IPS-15b (cell line): ENCODE measurements at regions not wholly inside any gene's neighbourhood (a gene's known extent, or its start where the extent isn't known, plus 50 kb on each side); places are given as distances from the start of the nearest gene placed in this dataset.

Source experiments
- H3K27me3 ChIP-seq: one replicate; pipeline ENCODE4 v1.6.1; 2013; ENCODE audit warnings: low read length; ENCODE audit not compliant: control insufficient read depth, insufficient read depth
- H3K36me3 ChIP-seq: one replicate; pipeline ENCODE4 v1.6.1; 2013; ENCODE audit warnings: low read length; ENCODE audit not compliant: control insufficient read depth, insufficient read depth
- H3K4me1 ChIP-seq: one replicate; pipeline ENCODE4 v1.6.1; 2013; ENCODE audit warnings: mild to moderate bottlenecking, low read length; ENCODE audit not compliant: control insufficient read depth, insufficient read depth
- H3K4me3 ChIP-seq: one replicate; pipeline ENCODE4 v1.5.1; 2013; ENCODE audit warnings: low read depth, low read length
- H3K9ac ChIP-seq: one replicate; pipeline ENCODE4 v1.6.1; 2013; ENCODE audit warnings: low read depth, mild to moderate bottlenecking, low read length
- H3K9me3 ChIP-seq: one replicate; pipeline ENCODE4 v1.6.1; 2013; ENCODE audit warnings: mild to moderate bottlenecking, low read length; ENCODE audit not compliant: control insufficient read depth, insufficient read depth

DNA sequence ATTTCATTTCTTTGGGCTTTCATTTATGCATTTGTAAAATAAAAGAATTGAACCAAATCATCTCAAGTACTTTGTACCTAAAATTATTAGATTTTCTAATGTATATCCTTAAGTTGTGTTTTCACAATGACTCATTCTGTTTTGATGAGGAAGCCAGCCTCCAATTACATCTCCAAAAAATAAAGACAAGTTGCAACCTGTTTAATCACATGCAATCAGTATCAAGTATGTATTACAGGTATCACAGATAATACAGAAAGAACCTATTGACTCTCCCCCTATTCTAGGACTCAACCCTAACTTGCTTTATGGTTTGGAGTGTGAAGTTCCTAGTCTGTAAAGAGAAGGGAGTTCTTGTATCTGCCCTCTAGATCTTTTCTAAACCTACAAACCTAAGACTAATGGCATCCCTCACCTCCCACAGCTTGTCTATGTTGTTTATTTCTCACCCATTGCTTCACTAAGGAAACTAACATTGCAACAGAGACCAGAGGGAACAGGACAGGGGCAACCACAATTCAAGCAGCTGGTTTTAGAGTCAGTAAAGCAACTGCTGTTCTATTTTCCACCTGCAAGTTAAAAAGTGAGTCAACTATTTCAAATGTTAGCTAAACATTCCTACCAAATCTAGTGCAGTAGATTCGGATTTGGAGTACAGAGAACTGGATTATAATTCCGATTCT is 141.1 kb upstream of the ETAA1 start:
- Histone ChIP-seq H3K9me3 (no peaks in the 10 kb centered on the region), H3K9ac (no peak overlapping the region), H3K4me1 (no peaks in the 10 kb centered on the region), H3K36me3 (no peaks in the 10 kb centered on the region), H3K27me3 (no peaks in the 10 kb centered on the region), H3K4me3 (no peak overlapping the region)

DNA sequence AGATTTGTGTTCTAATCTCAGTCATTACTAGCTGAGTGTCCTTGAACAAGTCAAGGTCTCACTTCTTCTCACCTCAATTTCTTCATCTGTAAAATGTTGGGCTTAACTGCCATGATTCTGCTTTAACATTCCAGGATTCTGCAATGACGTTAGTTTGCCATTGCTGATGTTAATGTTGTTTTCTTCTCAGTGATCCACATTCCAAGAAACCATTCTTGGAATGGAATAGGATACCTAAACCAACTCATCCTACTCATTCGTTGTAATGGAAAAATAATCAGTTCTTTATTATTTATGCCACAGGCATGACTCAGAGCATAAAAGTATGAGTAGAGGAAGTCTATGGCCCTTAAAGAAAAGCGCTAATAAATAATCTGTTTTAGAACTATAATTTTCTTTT is 140.2 kb upstream of the ETAA1 start:
- no peak overlapping the region for H3K9ac ChIP-seq
- H3K4me1 ChIP-seq, result no peaks in the 10 kb centered on the region
- no peaks in the 10 kb centered on the region for H3K36me3 ChIP-seq
- H3K27me3 ChIP-seq, result no peaks in the 10 kb centered on the region
- no peaks in the 10 kb centered on the region for H3K9me3 ChIP-seq
- no peak overlapping the region for H3K4me3 ChIP-seq

GRCh38 chr2:67258122-67258521 is 139.0 kb upstream of the ETAA1 start:
- Histone ChIP-seq H3K4me1 (no peaks in the 10 kb centered on the region), H3K9ac (no peak overlapping the region), H3K9me3 (no peaks in the 10 kb centered on the region)

GRCh38 chr2:67258831-67259230 is 138.3 kb upstream of the ETAA1 start:
- Histone ChIP-seq H3K4me1 (no peaks in the 10 kb centered on the region), H3K4me3 (no peak overlapping the region), H3K36me3 (no peaks in the 10 kb centered on the region), H3K27me3 (no peaks in the 10 kb centered on the region), H3K9ac (no peak overlapping the region), H3K9me3 (no peaks in the 10 kb centered on the region)

More at GRCh38 chr2:67258122-67258521, 139.0 kb upstream of the ETAA1 start:
- Histone ChIP-seq H3K36me3 (no peaks in the 10 kb centered on the region), H3K27me3 (no peaks in the 10 kb centered on the region), H3K4me3 (no peak overlapping the region)

GRCh38 chr2:67259556-67260342 is 137.4 kb upstream of the ETAA1 start:
- Histone ChIP-seq H3K4me1 (no peaks in the 10 kb centered on the region), H3K36me3 (no peaks in the 10 kb centered on the region), H3K4me3 (no peak overlapping the region), H3K9me3 (no peaks in the 10 kb centered on the region), H3K9ac (no peak overlapping the region), H3K27me3 (no peaks in the 10 kb centered on the region)

- H3K36me3 ChIP-seq, result no peaks in the 10 kb centered on the region
- no peaks in the 10 kb centered on the region for H3K4me1 ChIP-seq
- no peaks in the 10 kb centered on the region for H3K9me3 ChIP-seq
- no peaks in the 10 kb centered on the region for H3K27me3 ChIP-seq
- no peak overlapping the region for H3K9ac ChIP-seq
- no peak overlapping the region for H3K4me3 ChIP-seq
These were observed 136.5 kb upstream of the ETAA1 start for GRCh38 chr2:67260343-67261277.

DNA sequence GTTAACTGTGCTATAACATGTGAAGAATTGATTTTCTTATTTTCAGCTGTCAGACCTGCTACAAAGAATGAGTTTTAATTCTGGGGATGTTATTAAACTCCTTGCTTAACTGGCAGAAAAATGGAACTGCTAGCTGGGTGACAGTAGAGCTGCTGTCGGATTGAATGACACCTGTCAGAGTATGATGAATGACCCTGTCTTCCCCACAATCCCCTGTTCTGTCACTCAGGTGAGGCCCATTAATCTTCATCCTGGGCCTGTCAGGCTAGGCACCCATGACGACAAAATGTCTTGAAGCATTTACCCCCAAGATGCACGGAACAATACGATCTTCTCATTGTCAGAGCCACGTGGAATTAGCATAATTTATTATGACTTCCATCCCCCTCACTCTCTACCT is 129.9 kb upstream of the ETAA1 start:
- H3K9me3 ChIP-seq, result no peaks in the 10 kb centered on the region
- H3K27me3 ChIP-seq, result no peaks in the 10 kb centered on the region
- no peaks in the 10 kb centered on the region for H3K36me3 ChIP-seq
- no peak overlapping the region for H3K9ac ChIP-seq
- no peak overlapping the region for H3K4me3 ChIP-seq
- H3K4me1 ChIP-seq, result no peaks in the 10 kb centered on the region

DNA sequence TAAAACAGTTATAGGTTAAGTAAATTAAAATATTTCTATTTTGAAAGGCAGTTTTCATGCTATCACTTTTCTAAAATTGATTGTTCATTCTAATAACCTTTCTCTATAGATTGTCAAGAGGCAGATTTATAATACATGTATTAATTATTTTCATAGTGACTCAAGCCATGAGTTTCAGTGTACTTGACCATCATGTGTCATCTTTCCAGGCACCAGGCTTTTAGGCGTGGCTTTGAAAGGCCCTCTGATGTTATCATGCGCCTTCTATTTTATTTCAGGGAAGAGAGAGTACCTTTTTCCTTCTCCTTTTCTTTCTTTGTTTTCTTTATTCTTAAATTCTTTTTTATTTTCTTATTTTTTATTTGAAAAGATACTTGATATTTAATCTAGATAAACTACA is 128.3 kb upstream of the ETAA1 start:
- Histone ChIP-seq H3K27me3 (no peaks in the 10 kb centered on the region), H3K4me1 (peaks cover 5% of the 10 kb centered on the region), H3K36me3 (no peaks in the 10 kb centered on the region), H3K4me3 (no peak overlapping the region), H3K9ac (no peak overlapping the region), H3K9me3 (no peaks in the 10 kb centered on the region)

GRCh38 chr2:67272195-67272594 is 124.9 kb upstream of the ETAA1 start:
- Histone ChIP-seq H3K36me3 (no peaks in the 10 kb centered on the region), H3K27me3 (no peaks in the 10 kb centered on the region), H3K9ac (no peak overlapping the region), H3K4me3 (no peak overlapping the region), H3K9me3 (no peaks in the 10 kb centered on the region), H3K4me1 (peaks cover 5% of the 10 kb centered on the region)

- no peak overlapping the region for H3K4me3 ChIP-seq
- H3K9me3 ChIP-seq, result no peaks in the 10 kb centered on the region
- H3K27me3 ChIP-seq, result no peaks in the 10 kb centered on the region
- H3K4me1 ChIP-seq, result peaks cover 5% of the 10 kb centered on the region
- H3K36me3 ChIP-seq, result no peaks in the 10 kb centered on the region
- H3K9ac ChIP-seq, result no peak overlapping the region
These were observed 119.7 kb upstream of the ETAA1 start for GRCh38 chr2:67277450-67277849.

DNA sequence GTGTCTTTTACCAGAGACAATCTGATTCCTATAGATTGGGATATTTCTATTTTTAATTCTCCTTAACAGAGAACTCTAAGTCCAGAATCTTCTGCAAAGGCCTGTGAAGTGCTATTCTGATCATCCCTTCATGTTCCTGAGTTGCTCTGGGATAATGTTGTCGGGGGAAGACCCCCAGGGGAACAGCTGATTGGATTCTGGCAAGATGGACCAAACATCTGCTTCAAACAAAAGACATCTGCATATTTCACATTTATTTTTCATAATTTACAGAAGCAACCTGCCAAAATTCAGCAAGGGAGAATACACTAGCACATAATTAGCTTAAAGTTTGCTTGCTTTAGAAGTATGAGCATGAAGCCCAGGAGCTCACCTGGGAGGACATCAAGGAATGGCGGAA is 116.0 kb upstream of the ETAA1 start:
- Histone ChIP-seq H3K9me3 (no peaks in the 10 kb centered on the region), H3K27me3 (no peaks in the 10 kb centered on the region), H3K4me3 (no peak overlapping the region), H3K9ac (no peak overlapping the region), H3K4me1 (no peaks in the 10 kb centered on the region), H3K36me3 (no peaks in the 10 kb centered on the region)
